ENCODE measurements at regions not wholly inside any gene's neighbourhood (a gene's known extent, or its start where the extent isn't known, plus 50 kb on each side); places are given as distances from the start of the nearest gene placed in this dataset.

DNA sequence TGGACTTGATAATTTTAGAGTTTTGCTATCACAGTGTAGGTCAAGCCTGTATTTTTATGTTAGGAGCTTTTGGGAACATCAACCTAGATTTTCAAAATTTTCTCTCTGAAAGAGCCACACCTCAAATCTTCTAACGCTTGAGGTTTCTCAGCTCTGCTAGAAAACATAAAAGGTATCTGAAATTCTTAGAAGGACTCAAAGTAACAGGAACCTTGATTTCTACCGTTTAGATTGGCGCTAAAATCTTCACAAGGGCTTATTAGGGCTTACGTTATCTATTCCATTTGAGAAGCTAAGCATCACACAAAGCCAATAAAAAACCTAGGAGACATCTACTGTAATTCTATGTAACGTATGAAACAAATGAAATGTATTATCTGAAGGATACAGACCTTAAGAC, 192.4 kb downstream of the AHR start:
- H3K4me3 ChIP-seq (ENCODE audit: low read depth, low read length), result no peak overlapping the region
- DNase-seq (ENCODE audit: low read depth, low spot score), result no peak
- ChIA-PET POLR2A (no interaction called here), CTCF (interaction anchor here (0.8 kb wide), 1 partner anchor 9 kb away, joined by 3 read pairs; no protein-coding TSS in a partner anchor)
- TF ChIP-seq, protein P1, sequence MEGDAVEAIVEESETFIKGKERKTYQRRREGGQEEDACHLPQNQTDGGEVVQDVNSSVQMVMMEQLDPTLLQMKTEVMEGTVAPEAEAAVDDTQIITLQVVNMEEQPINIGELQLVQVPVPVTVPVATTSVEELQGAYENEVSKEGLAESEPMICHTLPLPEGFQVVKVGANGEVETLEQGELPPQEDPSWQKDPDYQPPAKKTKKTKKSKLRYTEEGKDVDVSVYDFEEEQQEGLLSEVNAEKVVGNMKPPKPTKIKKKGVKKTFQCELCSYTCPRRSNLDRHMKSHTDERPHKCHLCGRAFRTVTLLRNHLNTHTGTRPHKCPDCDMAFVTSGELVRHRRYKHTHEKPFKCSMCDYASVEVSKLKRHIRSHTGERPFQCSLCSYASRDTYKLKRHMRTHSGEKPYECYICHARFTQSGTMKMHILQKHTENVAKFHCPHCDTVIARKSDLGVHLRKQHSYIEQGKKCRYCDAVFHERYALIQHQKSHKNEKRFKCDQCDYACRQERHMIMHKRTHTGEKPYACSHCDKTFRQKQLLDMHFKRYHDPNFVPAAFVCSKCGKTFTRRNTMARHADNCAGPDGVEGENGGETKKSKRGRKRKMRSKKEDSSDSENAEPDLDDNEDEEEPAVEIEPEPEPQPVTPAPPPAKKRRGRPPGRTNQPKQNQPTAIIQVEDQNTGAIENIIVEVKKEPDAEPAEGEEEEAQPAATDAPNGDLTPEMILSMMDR (IDR thresholded peaks at IDR 0.05; ENCODE audit: insufficient read depth, low read length, missing control alignments), result no peak

DNA sequence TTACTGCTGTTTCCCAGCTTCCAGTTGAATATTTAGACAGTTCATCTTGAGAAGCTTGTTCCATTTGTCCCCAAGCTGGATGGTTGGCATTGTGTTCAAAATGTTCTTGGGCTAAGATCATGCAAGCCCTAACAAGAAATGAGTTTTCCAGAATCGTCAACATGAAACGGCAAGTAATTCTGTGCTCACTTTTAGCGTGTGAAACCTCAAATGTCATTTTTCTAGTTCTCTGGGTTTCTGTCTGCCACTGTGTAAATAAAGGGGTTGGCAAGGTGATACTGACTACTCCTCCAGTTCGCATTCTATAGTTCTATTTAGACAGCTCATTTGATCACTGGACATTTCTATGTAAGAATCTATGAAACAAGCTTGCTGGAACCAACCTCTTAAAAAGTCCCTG, 194.0 kb downstream of the AHR start:
- no peak overlapping the region for H3K4me3 ChIP-seq (ENCODE audit: low read depth, low read length)
- CTCF ChIA-PET, result no interaction called here
- DNase-seq (ENCODE audit: low read depth, low spot score), result no peak
- TF ChIP-seq, protein P1 (IDR thresholded peaks at IDR 0.05; ENCODE audit: insufficient read depth, low read length, missing control alignments), result no peak
- POLR2A ChIA-PET, result no interaction called here

DNA sequence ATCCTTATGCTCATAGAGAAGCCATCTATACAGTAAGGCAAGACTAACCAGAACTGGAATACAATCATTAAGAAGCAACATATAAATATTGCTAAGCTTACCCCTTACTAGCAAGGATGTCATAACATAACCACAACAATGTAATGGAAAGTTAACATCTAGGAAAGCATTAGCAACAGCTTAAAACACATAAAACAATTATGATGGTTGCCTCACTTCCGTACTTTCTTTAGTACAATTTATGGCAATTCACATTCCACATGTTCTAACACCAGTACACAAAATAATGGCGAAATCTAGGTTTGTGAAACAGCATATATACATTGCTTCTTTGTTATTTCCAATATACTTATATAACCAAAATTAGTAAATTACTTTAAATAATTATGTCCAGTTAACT, 195.0 kb downstream of the AHR start:
- CTCF ChIA-PET, result no interaction called here
- no peak overlapping the region for H3K4me3 ChIP-seq (ENCODE audit: low read depth, low read length)
- TF ChIP-seq, protein P1 (IDR thresholded peaks at IDR 0.05; ENCODE audit: insufficient read depth, low read length, missing control alignments), result no peak
- POLR2A ChIA-PET, result no interaction called here
- no peak for DNase-seq (ENCODE audit: low read depth, low spot score)

DNA sequence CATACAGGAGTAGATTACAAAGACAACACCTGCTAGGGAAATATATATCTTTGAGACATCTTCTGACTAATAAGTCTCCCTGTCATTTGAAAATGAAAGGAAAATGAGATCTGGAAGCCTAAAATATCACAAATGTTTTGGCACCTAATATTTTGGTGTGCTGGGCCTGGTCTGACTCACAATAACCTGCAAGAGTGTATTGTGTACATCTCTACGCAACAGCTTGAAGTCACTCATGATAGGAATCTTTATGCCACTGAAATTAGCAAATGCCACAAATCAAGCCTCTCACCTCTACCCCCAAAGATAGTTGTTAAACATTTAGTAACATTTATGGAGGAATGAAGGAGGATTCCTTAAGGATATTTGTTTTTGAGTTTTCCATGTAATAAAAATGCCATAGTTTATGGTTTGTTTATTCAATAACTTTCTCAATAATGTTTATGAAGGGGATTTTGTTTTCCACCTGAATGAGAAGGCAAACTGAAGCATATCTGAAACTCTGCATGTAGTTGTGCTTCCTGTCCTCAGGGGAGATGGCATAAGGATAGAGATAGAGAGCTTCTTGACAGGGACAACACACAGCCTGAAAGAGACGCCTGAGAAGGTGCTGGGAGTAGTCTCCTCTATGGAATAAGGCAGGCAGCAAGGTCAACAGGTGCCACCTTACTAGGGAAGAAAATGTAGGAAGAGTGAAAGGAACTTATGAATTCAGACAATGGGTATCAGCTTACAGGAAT, 197.4 kb downstream of the AHR start:
- DNase-seq (ENCODE audit: low read depth, low spot score), result no peak
- CTCF ChIA-PET, result interaction anchor here (1.0 kb wide), 1 partner anchor 194 kb away, joined by 3 read pairs; no protein-coding TSS in a partner anchor
- POLR2A ChIA-PET, result no interaction called here
- TF ChIP-seq, protein P1 (IDR thresholded peaks at IDR 0.05; ENCODE audit: insufficient read depth, low read length, missing control alignments), result no peak
- no peak overlapping the region for H3K4me3 ChIP-seq (ENCODE audit: low read depth, low read length)

DNA sequence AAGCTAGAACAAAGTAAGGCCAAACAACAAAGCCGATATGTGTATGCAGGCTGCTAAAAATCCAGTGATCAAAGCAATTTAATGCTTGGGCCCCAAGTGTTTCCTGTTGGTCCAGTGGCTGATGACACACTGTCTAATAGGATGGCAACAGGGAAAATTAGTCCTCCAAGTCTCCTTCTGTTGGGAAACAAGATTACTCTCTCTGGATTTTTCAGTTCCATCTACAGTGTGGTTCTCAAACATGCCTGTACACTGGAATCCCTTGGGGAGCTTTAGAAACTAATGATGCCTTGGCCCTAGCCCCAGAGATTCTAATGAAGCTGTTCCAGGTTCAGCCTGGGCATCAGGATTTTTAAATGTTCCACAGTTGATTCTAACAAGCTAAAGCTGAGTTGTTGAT, 198.7 kb downstream of the AHR start:
- H3K4me3 ChIP-seq (ENCODE audit: low read depth, low read length), result no peak overlapping the region
- CTCF ChIA-PET, result no interaction called here
- DNase-seq (ENCODE audit: low read depth, low spot score), result no peak
- POLR2A ChIA-PET, result no interaction called here
- TF ChIP-seq, protein P1 (IDR thresholded peaks at IDR 0.05; ENCODE audit: insufficient read depth, low read length, missing control alignments), result no peak

DNA sequence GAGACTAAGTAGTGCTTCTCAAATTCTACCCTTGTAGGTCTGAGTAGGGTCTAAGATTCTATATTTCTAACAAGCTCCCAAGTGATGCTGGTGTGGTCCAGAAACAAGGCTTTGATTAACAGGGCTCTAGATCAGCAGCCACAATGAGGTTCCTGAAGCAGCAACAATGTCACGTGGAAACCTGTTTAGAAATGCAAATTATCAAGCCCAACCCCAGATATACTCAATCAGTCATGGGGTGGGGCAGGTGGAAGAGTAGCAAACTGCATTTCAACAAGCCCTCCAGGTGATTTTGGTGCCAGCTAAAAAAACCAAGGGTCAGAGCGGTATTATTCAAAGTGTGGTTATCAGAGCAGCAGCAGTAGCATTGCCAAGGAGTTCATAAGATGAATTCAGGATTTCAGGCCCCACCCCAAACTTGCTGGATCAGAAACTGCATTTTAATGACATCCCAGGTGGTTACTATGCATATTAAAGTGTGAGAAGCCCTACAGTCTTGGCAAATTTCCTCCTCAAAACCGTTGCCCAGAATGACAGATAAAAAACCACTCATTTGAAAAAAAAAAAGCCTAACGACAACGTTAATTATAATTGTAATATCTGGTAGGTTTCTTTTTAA, 199.2 kb downstream of the AHR start:
- TF ChIP-seq, protein P1 (IDR thresholded peaks at IDR 0.05; ENCODE audit: insufficient read depth, low read length, missing control alignments), result no peak
- no peak overlapping the region for H3K4me3 ChIP-seq (ENCODE audit: low read depth, low read length)
- CTCF ChIA-PET, result interaction anchor here (0.8 kb wide), 1 partner anchor 19 kb away, joined by 3 read pairs; no protein-coding TSS in a partner anchor
- no peak for DNase-seq (ENCODE audit: low read depth, low spot score)
- POLR2A ChIA-PET, result no interaction called here

All from AG04449 (cell line).